ENCODE measurements at regions not wholly inside any gene's neighbourhood (a gene's known extent, or its start where the extent isn't known, plus 50 kb on each side); places are given as distances from the start of the nearest gene placed in this dataset.

DNA sequence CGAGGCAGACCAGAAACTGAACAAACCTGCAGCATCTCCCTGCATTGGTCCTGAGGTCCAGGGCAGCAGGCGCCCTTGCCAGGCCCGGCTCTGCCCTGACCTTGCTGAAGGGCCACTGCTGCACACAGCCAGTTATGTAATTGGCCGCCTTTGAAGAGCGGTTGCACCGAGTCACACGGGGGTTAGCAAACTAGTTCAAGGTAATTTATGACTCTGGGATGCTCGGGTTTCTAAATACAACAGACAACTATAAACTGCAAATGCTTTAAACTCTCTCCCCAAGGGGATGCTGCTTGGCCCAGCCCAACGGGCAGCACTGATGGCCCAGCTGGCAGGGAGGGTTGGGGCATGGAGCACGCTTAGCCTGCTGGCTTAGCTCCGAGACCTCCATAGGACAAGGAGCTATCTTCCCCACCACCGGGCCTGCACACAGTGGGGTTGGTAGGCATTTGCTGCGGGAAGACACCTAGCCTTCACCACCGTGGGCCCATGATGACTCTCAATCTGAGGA lies 60.3 kb upstream of the IQSEC1 start:
- TF ChIP-seq, protein P1, sequence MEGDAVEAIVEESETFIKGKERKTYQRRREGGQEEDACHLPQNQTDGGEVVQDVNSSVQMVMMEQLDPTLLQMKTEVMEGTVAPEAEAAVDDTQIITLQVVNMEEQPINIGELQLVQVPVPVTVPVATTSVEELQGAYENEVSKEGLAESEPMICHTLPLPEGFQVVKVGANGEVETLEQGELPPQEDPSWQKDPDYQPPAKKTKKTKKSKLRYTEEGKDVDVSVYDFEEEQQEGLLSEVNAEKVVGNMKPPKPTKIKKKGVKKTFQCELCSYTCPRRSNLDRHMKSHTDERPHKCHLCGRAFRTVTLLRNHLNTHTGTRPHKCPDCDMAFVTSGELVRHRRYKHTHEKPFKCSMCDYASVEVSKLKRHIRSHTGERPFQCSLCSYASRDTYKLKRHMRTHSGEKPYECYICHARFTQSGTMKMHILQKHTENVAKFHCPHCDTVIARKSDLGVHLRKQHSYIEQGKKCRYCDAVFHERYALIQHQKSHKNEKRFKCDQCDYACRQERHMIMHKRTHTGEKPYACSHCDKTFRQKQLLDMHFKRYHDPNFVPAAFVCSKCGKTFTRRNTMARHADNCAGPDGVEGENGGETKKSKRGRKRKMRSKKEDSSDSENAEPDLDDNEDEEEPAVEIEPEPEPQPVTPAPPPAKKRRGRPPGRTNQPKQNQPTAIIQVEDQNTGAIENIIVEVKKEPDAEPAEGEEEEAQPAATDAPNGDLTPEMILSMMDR (conservative IDR thresholded peaks at IDR 0.05), result no peak
- TF ChIP-seq ZFX (IDR thresholded peaks at IDR 0.05), result no peak
